Upper lobe of left lung (tissue), 4 donors: ENCODE measurements at regions not wholly inside any gene's neighbourhood (a gene's known extent, or its start where the extent isn't known, plus 50 kb on each side); places are given as distances from the start of the nearest gene placed in this dataset.

Source experiments
- CTCF ChIP-seq, 6 experiments: fragments of 450-650 bp in 4 of 6; fragments of 200-600 bp in 2 of 6; sonication (generic) in 2 of 6; IDR thresholded peaks; one replicate each; pipeline ENCODE4 v1.5.1; 2016 to 2019; ENCODE audit warnings: antibody characterized with exemption in 6 of 6
- POLR2A ChIP-seq, 4 donors: fragments of 450-650 bp; IDR thresholded peaks; one replicate each; pipeline ENCODE4 v1.5.1; 2016 to 2017; ENCODE audit warnings: antibody characterized with exemption in 4 of 4, mild to moderate bottlenecking in 2 of 4

GRCh38 chr5:159777049-159777660, 139.1 kb upstream of the ADRA1B start:
- TF ChIP-seq POLR2A (IDR thresholded peaks at IDR 0.05) (no peak), CTCF (IDR thresholded peaks at IDR 0.05) (no peak)
